ENCODE measurements at regions not wholly inside any gene's neighbourhood (a gene's known extent, or its start where the extent isn't known, plus 50 kb on each side); places are given as distances from the start of the nearest gene placed in this dataset.

GRCh38 chr13:104843401-104843800 is 1692.1 kb downstream of the EFNB2 start:
- H3K36me3 ChIP-seq: no peaks in the 10 kb centered on the region
- TF ChIP-seq CTCF (IDR thresholded peaks at IDR 0.05) (no peak), POLR2A (IDR thresholded peaks at IDR 0.05; ENCODE audit: low read depth) (no peak)
- H3K4me3 ChIP-seq: no peak overlapping the region
- H3K9me3 ChIP-seq: no peaks in the 10 kb centered on the region
- intact Hi-C loops (cut with DNase I): no loop called here
- DNase-seq (ENCODE audit: extremely low spot score): no peak
- H3K27ac ChIP-seq (replicated peaks in 1 of 4): no peak overlapping the region
- H3K27me3 ChIP-seq: no peaks in the 10 kb centered on the region
- H3K4me1 ChIP-seq: no peaks in the 10 kb centered on the region

- no peak overlapping the region for H3K27ac ChIP-seq (replicated peaks in 1 of 4)
- DNase-seq (ENCODE audit: extremely low spot score): no peak
- 96% methylated on average over 6 of the region's 6 CpGs for WGBS
- no peak overlapping the region for H3K4me3 ChIP-seq
- H3K9me3 ChIP-seq: no peaks in the 10 kb centered on the region
- no peaks in the 10 kb centered on the region for H3K4me1 ChIP-seq
- H3K27me3 ChIP-seq: no peaks in the 10 kb centered on the region
- H3K36me3 ChIP-seq: no peaks in the 10 kb centered on the region
- TF ChIP-seq EP300 (IDR thresholded peaks at IDR 0.05) (no peak), POLR2A (IDR thresholded peaks at IDR 0.05; ENCODE audit: low read depth) (no peak), CTCF (IDR thresholded peaks at IDR 0.05) (no peak), POLR2AphosphoS5 (IDR thresholded peaks at IDR 0.05) (no peak)
- intact Hi-C loops (cut with DNase I): no loop called here
Observed at GRCh38 chr13:104841110-104841509, 1694.4 kb downstream of the EFNB2 start.

GRCh38 chr13:104837756-104838155 is 1697.7 kb downstream of the EFNB2 start:
- intact Hi-C loops (cut with DNase I): no loop called here

DNA sequence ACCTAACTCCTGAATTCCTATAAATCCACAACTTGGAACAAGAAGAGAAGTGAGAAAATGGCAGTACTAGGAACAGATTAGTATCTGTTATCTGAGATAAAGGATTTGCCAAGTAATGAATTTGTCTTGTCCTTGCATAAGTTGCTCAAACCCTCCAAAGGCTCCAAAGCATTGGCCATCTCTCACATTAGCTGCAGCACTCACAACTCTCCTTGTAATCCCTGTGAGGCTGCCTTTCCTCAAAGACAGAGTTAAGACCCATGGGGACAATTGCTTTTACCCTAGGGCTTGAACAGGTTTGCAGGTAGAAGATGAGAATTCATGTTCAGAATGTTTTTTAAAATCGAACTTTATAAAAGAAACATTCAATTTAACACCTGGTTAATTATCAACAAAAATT is 1702.2 kb downstream of the EFNB2 start:
- 78% methylated on average over 1 of the region's 1 CpG for WGBS
- Histone ChIP-seq H3K27ac (replicated peaks in 1 of 4) (no peak overlapping the region), H3K9me3 (no peaks in the 10 kb centered on the region), H3K36me3 (no peaks in the 10 kb centered on the region), H3K4me1 (no peaks in the 10 kb centered on the region), H3K4me3 (no peak overlapping the region), H3K27me3 (no peaks in the 10 kb centered on the region)
- TF ChIP-seq POLR2AphosphoS5 (IDR thresholded peaks at IDR 0.05): no peak
- TF ChIP-seq EP300 (IDR thresholded peaks at IDR 0.05): no peak
- no peak for TF ChIP-seq POLR2A (IDR thresholded peaks at IDR 0.05; ENCODE audit: low read depth)
- TF ChIP-seq CTCF (IDR thresholded peaks at IDR 0.05): no peak
- intact Hi-C loops (cut with DNase I): no loop called here
- no peak for DNase-seq (ENCODE audit: extremely low spot score)

More at GRCh38 chr13:104837756-104838155, 1697.7 kb downstream of the EFNB2 start:
- Histone ChIP-seq H3K27me3 (no peaks in the 10 kb centered on the region), H3K36me3 (no peaks in the 10 kb centered on the region), H3K9me3 (no peaks in the 10 kb centered on the region), H3K4me1 (no peaks in the 10 kb centered on the region), H3K27ac (replicated peaks in 1 of 4) (no peak overlapping the region), H3K4me3 (no peak overlapping the region)
- TF ChIP-seq EP300 (IDR thresholded peaks at IDR 0.05) (no peak), CTCF (IDR thresholded peaks at IDR 0.05) (no peak), POLR2A (IDR thresholded peaks at IDR 0.05; ENCODE audit: low read depth) (no peak)
- no peak for DNase-seq (ENCODE audit: extremely low spot score)
- WGBS: 30% methylated on average over 3 of the region's 3 CpGs

DNA sequence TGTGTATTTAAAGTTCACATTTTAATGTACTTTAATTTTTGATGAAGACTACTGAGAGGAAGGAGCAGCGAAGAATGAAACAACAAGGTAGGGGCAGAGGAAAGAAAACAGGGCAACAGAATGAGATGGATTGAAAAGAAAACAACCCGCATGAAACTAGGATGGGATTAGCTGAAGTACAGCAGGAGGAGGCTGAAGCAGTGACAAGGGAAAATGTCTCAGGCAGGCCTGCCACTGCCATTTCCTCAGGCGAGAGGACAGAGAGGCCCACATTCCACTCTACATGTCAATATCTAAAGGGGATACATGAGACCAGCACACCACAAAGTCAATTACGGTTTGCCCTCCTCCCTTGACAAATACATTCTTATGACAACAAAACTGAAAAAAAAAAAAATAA is 1703.2 kb downstream of the EFNB2 start:
- H3K36me3 ChIP-seq: no peaks in the 10 kb centered on the region
- no peaks in the 10 kb centered on the region for H3K4me1 ChIP-seq
- no peaks in the 10 kb centered on the region for H3K9me3 ChIP-seq
- WGBS: 63% methylated on average over 4 of the region's 4 CpGs
- no peak for DNase-seq (ENCODE audit: extremely low spot score)
- intact Hi-C loops (cut with DNase I): no loop called here
- H3K4me3 ChIP-seq: no peak overlapping the region
- no peak overlapping the region for H3K27ac ChIP-seq (replicated peaks in 1 of 4)
- H3K27me3 ChIP-seq: no peaks in the 10 kb centered on the region
- no peak for TF ChIP-seq EP300 (IDR thresholded peaks at IDR 0.05)
- no peak for TF ChIP-seq CTCF (IDR thresholded peaks at IDR 0.05)
- no peak for TF ChIP-seq POLR2A (IDR thresholded peaks at IDR 0.05; ENCODE audit: low read depth)
- no peak for TF ChIP-seq POLR2AphosphoS5 (IDR thresholded peaks at IDR 0.05)

Data from esophagus muscularis mucosa (tissue), 4 donors.